RWPE1 (cell line): ENCODE measurements at regions not wholly inside any gene's neighbourhood (a gene's known extent, or its start where the extent isn't known, plus 50 kb on each side); places are given as distances from the start of the nearest gene placed in this dataset.
A peak's percentile ranks its signal among the peaks of the same experiment; 100 is the strongest.

ENCODE experiments used
- CTCF ChIA-PET: fragments of 350-600 bp; sonication (Branson Sonifier 250); formaldehyde crosslinking; extraction: SDS; loops from one replicate; lab custom pipeline; 2021; lab: Yijun Ruan, JAX
- POLR2A ChIA-PET: fragments of 400-600 bp; formaldehyde crosslinking; extraction: SDS; loops from one replicate; lab custom pipeline; 2020; ENCODE audit warnings: antibody characterized with exemption; ENCODE audit not compliant: low non-redundant PET; lab: Yijun Ruan, JAX
- DNase-seq: peaks from one replicate; pipeline ENCODE4 v3.0.0; 2012; ENCODE audit warnings: low spot score
- H3K27ac ChIP-seq: fragments of 450-650 bp; 2 replicates; pipeline ENCODE4 v1.5.1; 2017
- TF ChIP-seq, protein P1 (sequence below): fragments of 450-650 bp; conservative IDR thresholded peaks from 2 replicates; pipeline ENCODE4 v1.5.1; 2017; ENCODE audit warnings: low read depth, mild to moderate bottlenecking

DNA sequence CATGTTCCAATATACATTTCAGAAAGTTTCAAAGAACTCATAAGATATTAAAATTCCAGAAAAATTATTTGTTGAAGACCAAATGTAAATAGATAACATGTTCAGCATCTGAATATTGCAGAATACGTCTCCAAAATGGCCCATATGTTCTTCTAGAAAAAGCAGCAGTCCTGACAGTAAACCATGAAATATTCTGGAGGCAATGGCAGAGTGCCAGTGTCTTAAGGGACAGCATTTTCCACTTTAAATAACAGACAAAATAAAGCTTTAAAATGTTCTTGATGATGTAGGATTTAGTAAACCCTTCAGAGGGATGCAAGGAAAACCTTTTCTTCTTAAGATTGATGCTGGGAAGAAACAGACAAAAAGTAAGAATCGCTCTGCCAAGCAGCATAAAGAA, 721.0 kb downstream of the NR2F1-AS1 start:
- H3K27ac ChIP-seq, result no peak overlapping the region
- ChIA-PET CTCF (no interaction called here), POLR2A (no interaction called here)
- TF ChIP-seq, protein P1, sequence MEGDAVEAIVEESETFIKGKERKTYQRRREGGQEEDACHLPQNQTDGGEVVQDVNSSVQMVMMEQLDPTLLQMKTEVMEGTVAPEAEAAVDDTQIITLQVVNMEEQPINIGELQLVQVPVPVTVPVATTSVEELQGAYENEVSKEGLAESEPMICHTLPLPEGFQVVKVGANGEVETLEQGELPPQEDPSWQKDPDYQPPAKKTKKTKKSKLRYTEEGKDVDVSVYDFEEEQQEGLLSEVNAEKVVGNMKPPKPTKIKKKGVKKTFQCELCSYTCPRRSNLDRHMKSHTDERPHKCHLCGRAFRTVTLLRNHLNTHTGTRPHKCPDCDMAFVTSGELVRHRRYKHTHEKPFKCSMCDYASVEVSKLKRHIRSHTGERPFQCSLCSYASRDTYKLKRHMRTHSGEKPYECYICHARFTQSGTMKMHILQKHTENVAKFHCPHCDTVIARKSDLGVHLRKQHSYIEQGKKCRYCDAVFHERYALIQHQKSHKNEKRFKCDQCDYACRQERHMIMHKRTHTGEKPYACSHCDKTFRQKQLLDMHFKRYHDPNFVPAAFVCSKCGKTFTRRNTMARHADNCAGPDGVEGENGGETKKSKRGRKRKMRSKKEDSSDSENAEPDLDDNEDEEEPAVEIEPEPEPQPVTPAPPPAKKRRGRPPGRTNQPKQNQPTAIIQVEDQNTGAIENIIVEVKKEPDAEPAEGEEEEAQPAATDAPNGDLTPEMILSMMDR, result no peak
- no peak for DNase-seq

DNA sequence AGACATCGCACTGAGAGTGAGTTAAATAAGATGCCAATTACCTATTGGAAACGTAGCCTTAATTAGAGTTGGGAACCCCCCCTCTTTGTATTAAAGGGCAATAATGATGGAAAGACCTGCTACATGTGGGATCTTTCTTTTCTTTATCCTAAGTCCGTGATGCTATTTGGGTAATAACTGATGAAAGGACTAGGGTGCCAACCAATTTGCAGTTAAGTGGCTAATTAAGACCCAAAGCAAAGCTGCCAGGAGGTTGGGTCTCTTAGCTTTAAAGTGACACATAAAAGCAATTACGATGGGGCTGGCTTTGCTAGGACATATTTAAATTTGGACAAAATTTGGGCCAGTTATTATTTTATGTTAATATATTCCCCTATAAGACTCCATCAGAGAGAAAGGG, 728.8 kb downstream of the NR2F1-AS1 start:
- ChIA-PET POLR2A (no interaction called here), CTCF (interaction anchor here (0.7 kb wide), 1 partner anchor 22 kb away, joined by 4 read pairs; no protein-coding TSS in a partner anchor)
- no peak for DNase-seq
- TF ChIP-seq, protein P1, result no peak
- H3K27ac ChIP-seq, result no peak overlapping the region

DNA sequence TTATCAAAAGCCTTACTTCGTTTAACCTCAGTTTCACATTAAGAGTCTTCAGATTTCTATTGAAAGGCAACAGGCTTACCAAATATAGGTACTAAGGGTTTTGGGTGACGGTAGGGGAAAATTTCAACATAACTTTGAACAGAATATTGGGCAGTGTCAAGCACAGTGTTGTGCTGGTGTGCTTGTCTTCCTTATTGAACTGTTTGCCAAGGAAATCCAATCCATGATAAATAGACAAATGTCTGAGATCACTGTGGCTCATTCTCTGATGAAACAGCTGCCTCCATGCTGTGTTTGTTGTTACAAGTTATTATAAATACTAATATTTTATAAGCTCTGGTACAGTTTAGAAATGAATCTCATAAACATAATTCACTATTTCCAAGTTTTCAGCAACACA, 730.1 kb downstream of the NR2F1-AS1 start:
- CTCF ChIA-PET, result no interaction called here
- H3K27ac ChIP-seq, result no peak overlapping the region
- no peak for DNase-seq
- POLR2A ChIA-PET, result no interaction called here
- TF ChIP-seq, protein P1, result no peak

DNA sequence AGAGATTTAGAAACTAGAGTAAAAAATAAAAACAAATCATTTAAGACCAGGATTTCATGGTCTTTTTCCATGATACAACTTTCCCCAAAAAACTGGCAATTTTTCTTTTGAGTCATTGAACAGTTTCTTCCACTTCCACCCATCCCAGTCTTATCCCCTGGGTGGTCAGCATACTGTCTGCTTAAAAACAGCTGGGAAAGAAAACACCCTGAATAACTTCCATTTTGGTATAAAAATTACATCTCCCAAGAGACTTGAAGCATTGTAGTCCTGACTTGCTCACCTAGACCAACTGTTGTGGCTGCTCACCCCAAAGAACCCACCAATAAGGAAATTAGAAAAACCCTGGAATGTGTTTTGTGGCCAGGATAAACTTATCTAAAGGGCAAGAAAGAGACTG, 731.3 kb downstream of the NR2F1-AS1 start:
- no peak for DNase-seq
- CTCF ChIA-PET, result interaction anchor here (0.6 kb wide), 1 partner anchor 124 kb away, joined by 5 read pairs; no protein-coding TSS in a partner anchor
- POLR2A ChIA-PET, result no interaction called here
- H3K27ac ChIP-seq, result no peak overlapping the region
- TF ChIP-seq, protein P1, result no peak

DNA sequence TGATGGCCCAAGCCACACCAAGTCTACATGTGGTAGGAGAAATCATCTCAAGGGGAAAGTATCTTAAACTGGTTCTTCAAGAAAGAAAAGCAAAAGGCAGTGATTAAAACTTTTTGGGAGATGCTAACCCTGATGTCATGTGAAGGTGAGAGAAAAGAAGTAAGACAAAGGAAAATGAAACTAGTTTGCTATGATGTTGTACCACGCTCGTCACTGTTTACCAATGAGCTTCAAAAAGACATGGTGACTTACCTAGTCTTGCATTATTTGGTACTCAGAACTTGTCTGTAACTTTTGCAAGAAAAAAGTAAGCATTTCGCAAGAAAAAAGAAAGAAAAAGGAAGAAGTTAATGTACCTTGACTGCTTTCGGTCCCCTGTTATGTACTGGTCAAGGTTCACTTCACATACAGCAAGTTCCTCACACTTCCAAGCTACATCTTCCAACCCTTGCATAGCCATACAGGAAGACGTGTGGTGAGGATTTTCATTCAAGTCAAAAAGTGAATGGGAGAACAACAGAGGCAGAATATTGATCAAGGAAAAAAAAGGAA, 739.3 kb downstream of the NR2F1-AS1 start:
- TF ChIP-seq, protein P1, result no peak
- ChIA-PET POLR2A (no interaction called here), CTCF (interaction anchor here (0.6 to 0.9 kb wide), 3 partner anchors 107 to 972 kb away, joined by 4 to 7 read pairs (median 6); no protein-coding TSS in a partner anchor)
- no peak overlapping the region for H3K27ac ChIP-seq
- no peak for DNase-seq

DNA sequence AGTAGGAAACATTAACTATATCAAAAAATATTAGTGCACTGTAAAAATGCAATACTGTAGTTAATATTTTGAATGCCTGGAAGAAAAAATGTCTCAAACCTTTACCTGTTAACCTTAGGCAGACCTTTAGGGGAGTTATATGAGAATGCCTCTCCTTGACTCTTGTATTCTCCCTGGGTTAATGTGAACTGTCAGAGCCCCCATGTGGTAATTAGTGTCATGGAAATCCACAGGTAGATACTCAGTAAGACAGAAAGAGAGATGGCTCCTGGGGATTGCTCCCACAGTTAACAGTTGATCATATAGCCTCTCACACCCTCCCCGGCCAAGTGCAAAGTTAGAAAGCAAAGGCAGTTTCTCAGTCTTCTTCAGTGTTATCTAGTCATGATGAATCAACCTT, 742.8 kb downstream of the NR2F1-AS1 start:
- DNase-seq, result peak; percentile 49
- POLR2A ChIA-PET, result no interaction called here
- CTCF ChIA-PET, result interaction anchor here (0.7 kb wide), 1 partner anchor 150 kb away, joined by 3 read pairs; no protein-coding TSS in a partner anchor
- H3K27ac ChIP-seq, result no peak overlapping the region
- TF ChIP-seq, protein P1, result no peak
